SK-N-MC (cell line): ENCODE measurements at regions not wholly inside any gene's neighbourhood (a gene's known extent, or its start where the extent isn't known, plus 50 kb on each side); places are given as distances from the start of the nearest gene placed in this dataset.

Source experiments
- DNase-seq: peaks from one replicate; pipeline ENCODE4 v3.0.0-alpha.2; 2011; ENCODE audit warnings: low read depth, low spot score
- H3K27ac ChIP-seq: fragments of 200-600 bp; sonication (generic); 2 replicates; pipeline ENCODE4 v1.5.1; 2016; ENCODE audit warnings: mixed run types
- H3K36me3 ChIP-seq: fragments of 200-600 bp; sonication (generic); 2 replicates; pipeline ENCODE4 v1.6.1; 2017; ENCODE audit warnings: antibody characterized with exemption, low read length, mixed read lengths; ENCODE audit not compliant: insufficient read depth
- H3K4me3 ChIP-seq: fragments of 200-600 bp; sonication (generic); 2 replicates; pipeline ENCODE4 v1.5.1; 2016
- H3K9ac ChIP-seq: fragments of 200-600 bp; sonication (generic); 2 replicates; pipeline ENCODE4 v1.8.0; 2017; ENCODE audit warnings: mixed run types, mixed read lengths; ENCODE audit not compliant: insufficient read length
- H3K9me3 ChIP-seq: fragments of 200-600 bp; sonication (generic); 2 replicates; pipeline ENCODE4 v1.6.1; 2017; ENCODE audit warnings: low read depth, mild to moderate bottlenecking, antibody characterized with exemption, low read length, moderate library complexity, mixed read lengths
- EZH2 ChIP-seq: fragments of 200-600 bp; sonication (generic); IDR thresholded peaks from one replicate; pipeline ENCODE4 v1.6.1; 2017; ENCODE audit warnings: antibody characterized with exemption
- FOXP2 ChIP-seq: optimal IDR thresholded peaks from 2 replicates; pipeline ENCODE3; 2011; ENCODE audit warnings: mild to moderate bottlenecking, moderate library complexity; ENCODE audit not compliant: insufficient read depth; ENCODE audit errors: extremely low read length, control extremely low read depth
- POLR2AphosphoS5 ChIP-seq: IDR thresholded peaks from 2 replicates; pipeline ENCODE4 v1.6.1; 2012; ENCODE audit warnings: mild to moderate bottlenecking, low read depth, low read length, borderline replicate concordance

DNA sequence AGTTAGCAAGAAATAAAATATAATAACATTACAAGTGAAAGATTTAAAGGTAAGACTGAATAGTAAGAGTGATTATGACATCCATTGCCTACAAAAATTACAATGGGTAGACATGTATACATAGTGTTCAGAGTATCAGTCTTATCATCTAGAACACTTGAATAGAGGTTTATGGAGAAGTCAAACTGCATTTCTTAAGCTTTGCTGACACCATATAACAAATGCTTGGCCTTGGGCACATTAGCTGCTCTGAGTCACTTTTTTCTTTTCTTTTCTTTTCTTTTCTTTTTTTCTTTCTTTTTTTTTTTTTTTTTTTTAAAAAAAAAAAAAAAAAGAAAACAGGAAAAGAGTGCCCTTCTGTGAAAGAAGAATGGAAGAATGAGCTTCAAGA, 220.0 kb downstream of the SPCS3 start:
- TF ChIP-seq POLR2AphosphoS5: no peak
- TF ChIP-seq FOXP2: no peak
- TF ChIP-seq EZH2: no peak
- Histone ChIP-seq H3K27ac (no peak overlapping the region), H3K36me3 (no peaks in the 10 kb centered on the region), H3K9me3 (no peaks in the 10 kb centered on the region), H3K4me3 (no peak overlapping the region), H3K9ac (no peak overlapping the region)
- DNase-seq: no peak

DNA sequence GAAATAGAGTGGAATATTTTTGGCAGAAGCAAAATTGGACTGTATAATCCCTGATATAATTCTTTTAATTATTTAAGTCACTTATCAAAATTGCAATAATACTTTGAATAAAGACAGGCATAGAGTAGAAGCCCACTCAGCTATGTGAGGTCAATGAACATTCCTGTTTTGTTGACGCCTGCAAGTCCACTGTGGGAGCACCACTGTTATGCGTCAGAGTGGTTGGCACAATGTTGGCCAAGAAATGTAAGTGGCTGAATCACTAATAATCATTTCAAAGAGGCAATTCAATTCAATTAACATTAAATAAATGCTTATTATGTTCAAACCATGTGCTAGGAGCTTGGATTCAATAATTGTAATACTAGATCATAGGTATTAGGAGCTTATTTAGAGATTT, 221.0 kb downstream of the SPCS3 start:
- no peaks in the 10 kb centered on the region for H3K9me3 ChIP-seq
- H3K36me3 ChIP-seq: no peaks in the 10 kb centered on the region
- no peak overlapping the region for H3K27ac ChIP-seq
- DNase-seq: no peak
- TF ChIP-seq EZH2 (no peak), POLR2AphosphoS5 (no peak), FOXP2 (no peak)
- no peak overlapping the region for H3K9ac ChIP-seq
- no peak overlapping the region for H3K4me3 ChIP-seq

DNA sequence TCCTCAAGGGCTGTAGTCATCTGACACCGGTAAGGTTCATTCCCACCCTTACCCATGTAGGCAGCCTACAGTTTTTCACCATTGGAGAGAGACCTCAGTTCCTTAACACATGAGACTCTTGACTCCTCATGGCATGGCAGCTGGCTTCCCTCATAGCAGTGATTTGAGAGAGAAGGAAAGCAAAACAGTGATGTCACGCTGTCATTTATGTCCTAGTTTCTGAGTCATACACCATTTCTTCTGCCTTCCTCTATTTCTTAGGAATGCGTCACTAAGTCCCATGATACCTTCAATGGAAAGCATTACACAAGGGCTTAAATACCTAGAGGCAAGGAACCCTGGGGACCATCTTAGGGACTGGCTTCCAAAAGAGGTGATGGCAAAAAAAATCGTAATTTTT, 226.1 kb downstream of the SPCS3 start:
- H3K9ac ChIP-seq: no peak overlapping the region
- TF ChIP-seq POLR2AphosphoS5 (no peak), EZH2 (no peak), FOXP2 (no peak)
- H3K4me3 ChIP-seq: no peak overlapping the region
- H3K27ac ChIP-seq: no peak overlapping the region
- H3K9me3 ChIP-seq: no peaks in the 10 kb centered on the region
- H3K36me3 ChIP-seq: no peaks in the 10 kb centered on the region
- DNase-seq: no peak

DNA sequence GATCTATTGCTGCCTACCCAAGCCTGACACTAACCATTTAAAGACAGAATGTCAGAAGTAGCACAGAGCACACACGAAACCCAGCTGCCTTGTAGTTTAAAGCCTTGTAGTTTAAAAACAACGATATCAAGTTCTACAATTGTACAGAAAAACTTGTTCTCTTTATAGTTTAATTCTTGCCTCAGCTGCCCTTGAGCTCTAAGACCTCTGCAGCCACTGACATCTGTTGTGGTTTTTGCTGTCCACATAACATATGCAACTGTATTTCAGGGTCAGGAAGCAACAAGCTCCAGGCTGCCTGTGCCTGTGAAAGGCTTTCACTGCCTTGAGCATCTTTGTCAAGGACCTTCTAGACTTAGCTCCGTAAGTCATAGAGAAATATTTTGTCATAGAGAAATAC, 227.2 kb downstream of the SPCS3 start:
- TF ChIP-seq EZH2: no peak
- no peak for TF ChIP-seq FOXP2
- no peak for TF ChIP-seq POLR2AphosphoS5
- Histone ChIP-seq H3K27ac (no peak overlapping the region), H3K9me3 (no peaks in the 10 kb centered on the region), H3K4me3 (no peak overlapping the region), H3K9ac (no peak overlapping the region), H3K36me3 (no peaks in the 10 kb centered on the region)
- no peak for DNase-seq

DNA sequence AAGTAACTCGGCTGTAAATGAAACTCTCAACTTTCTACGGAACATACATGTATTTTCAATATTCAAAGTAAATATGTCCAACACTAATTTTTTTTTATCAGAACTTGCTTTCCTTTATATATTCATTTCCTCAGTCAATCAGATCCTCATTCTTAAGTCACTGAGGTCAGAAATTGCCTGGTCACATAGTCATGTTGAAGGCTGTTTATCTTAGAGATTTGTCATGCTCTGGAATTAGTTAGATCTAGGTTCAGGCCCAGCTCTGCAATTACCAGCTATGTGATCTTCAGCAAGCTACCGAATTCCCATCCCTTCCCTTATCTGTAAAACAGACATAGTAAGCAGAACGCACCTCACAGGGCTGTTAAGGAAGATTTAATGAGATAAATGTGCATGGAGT, 228.8 kb downstream of the SPCS3 start:
- TF ChIP-seq POLR2AphosphoS5 (no peak), FOXP2 (no peak), EZH2 (no peak)
- no peak for DNase-seq
- H3K9me3 ChIP-seq: no peaks in the 10 kb centered on the region
- H3K36me3 ChIP-seq: no peaks in the 10 kb centered on the region
- H3K27ac ChIP-seq: no peak overlapping the region
- H3K9ac ChIP-seq: no peak overlapping the region
- no peak overlapping the region for H3K4me3 ChIP-seq

DNA sequence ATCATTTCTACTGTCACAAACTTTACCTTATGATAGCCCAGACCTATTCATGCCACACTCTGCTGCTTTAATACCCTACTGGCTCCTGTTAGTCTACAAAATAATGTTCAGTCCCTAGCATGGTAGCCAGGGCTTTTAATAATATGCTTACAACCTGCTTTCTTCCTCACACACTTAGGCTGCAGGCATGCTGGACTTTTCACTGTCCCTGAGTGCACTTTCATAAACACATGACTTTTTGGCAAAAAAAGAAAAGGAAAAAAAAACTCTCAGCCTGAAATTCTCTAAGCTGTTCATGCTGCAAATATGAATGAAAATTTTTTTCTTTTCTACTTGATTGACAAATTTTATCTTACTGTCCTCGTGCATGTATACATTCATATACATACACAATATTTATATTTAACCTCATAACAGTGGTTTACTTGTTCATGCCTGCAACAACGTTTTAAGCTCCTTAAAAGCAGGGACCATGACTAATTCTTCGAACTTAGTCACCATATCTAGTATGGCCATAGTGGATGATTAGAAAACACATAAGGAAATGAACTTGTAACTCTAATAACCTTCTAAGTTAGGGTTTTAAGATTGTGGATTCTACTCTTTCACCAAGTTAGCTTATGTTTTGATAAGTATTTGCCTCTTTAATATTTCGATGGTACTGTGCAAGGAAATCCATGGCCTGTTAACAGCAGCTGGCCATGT, 229.5 kb downstream of the SPCS3 start:
- H3K4me3 ChIP-seq: no peak overlapping the region
- H3K27ac ChIP-seq: no peak overlapping the region
- H3K9me3 ChIP-seq: no peaks in the 10 kb centered on the region
- no peak for TF ChIP-seq POLR2AphosphoS5
- TF ChIP-seq FOXP2: no peak
- TF ChIP-seq EZH2: no peak
- H3K9ac ChIP-seq: no peak overlapping the region
- DNase-seq: no peak
- no peaks in the 10 kb centered on the region for H3K36me3 ChIP-seq

DNA sequence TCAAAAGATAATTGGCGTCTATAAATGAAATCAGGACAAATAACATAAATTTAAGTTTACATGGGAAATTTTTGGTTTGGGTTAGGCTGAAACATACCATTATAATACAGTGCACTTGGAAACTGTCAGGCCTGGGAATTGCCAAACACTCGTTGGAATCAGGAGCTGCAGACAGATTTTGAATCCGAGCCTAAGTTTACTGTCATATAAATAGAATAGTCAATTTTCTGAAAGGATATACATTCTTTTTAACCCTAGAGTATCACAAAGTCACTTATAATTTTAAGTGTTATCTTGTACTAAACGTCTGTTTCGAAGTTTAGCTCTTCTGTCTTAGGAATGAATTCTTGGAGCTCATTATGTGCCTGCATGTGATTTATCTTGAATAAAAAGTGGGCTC, 234.1 kb downstream of the VEGFC start:
- Histone ChIP-seq H3K4me3 (no peak overlapping the region), H3K27ac (no peak overlapping the region), H3K9me3 (no peaks in the 10 kb centered on the region), H3K36me3 (no peaks in the 10 kb centered on the region), H3K9ac (no peak overlapping the region)
- TF ChIP-seq POLR2AphosphoS5: no peak
- TF ChIP-seq EZH2: no peak
- TF ChIP-seq FOXP2: no peak
- no peak for DNase-seq

DNA sequence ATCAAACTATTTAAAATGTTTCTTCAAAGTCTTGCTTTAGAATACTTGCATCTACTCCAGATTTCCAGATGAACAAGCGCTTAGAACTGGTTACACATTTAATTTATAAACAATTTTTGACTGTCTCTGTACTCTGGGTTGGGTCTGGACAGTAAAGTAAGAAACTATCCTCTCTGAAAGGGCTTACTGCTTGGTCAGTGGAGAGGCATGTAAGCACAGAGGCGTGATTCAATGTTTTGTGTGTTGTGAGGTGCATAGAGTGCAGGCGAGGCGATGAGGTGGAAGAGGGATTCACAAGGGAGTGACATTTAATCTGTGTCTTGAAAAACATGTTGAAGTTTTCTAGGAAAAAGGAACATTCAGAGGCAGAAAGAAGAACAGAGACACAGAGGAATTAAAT, 231.4 kb downstream of the VEGFC start:
- no peak overlapping the region for H3K27ac ChIP-seq
- H3K9me3 ChIP-seq: no peaks in the 10 kb centered on the region
- no peak overlapping the region for H3K9ac ChIP-seq
- no peak for DNase-seq
- no peak for TF ChIP-seq EZH2
- no peak overlapping the region for H3K4me3 ChIP-seq
- no peaks in the 10 kb centered on the region for H3K36me3 ChIP-seq

DNA sequence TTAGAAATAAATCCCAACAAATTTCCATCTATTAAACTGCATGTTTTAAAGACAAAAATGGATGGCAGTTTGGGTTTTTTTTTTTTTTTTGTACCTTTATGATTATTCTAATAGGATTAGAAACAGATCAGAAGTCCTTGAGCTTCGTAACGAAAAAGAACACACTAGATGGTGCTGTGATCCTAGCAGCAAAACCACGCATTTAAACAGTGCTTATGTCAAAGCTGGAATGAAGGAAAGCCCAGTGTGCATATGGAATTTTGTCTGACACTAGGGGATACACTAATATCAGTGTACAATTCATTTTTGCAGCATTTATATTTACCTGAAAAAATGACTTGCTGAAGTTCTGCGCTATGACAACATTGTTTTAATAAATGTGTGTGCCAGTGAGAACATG, 229.1 kb downstream of the VEGFC start:
- Histone ChIP-seq H3K9ac (no peak overlapping the region), H3K4me3 (no peak overlapping the region), H3K36me3 (no peaks in the 10 kb centered on the region), H3K27ac (no peak overlapping the region), H3K9me3 (no peaks in the 10 kb centered on the region)
- no peak for TF ChIP-seq POLR2AphosphoS5
- no peak for TF ChIP-seq FOXP2
- TF ChIP-seq EZH2: no peak
- DNase-seq: no peak

DNA sequence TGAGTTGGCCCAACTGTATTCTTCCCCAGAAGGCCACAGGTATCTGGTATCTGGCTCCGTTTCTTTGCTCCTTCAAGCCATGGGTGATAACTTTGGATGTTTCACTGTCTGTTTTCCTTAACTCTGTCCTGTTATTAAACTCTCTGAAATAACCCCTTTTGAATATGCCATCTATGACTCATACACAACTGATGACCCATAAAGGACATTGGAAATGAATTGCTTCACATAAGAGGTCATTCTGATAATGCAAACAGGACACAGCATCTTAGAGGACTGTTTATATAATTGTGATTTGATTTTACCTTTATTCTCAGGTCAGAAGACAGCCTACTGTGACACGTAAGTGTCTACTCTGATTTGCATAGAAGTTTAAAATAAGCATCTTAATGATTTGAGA, 227.7 kb downstream of the VEGFC start:
- Histone ChIP-seq H3K36me3 (no peaks in the 10 kb centered on the region), H3K9ac (no peak overlapping the region), H3K9me3 (no peaks in the 10 kb centered on the region), H3K4me3 (no peak overlapping the region), H3K27ac (no peak overlapping the region)
- TF ChIP-seq EZH2 (no peak), FOXP2 (no peak), POLR2AphosphoS5 (no peak)
- no peak for DNase-seq
